Central memory CD8-positive, alpha-beta T cell (primary cell): ENCODE measurements at regions not wholly inside any gene's neighbourhood (a gene's known extent, or its start where the extent isn't known, plus 50 kb on each side); places are given as distances from the start of the nearest gene placed in this dataset.

Experiments
- ATAC-seq: fragments of 150-1000 bp; cut with Tn5 transposase; replicated peaks from 2 replicates; pipeline ENCODE4 v1.10.0; 2022; ENCODE audit warnings: mild to moderate bottlenecking, moderate FRiP score, moderate number of reproducible peaks; ENCODE audit not compliant: poor library complexity, severe bottlenecking; ENCODE audit errors: extremely low read depth
- DNase-seq, 2 donors: peaks; one replicate each; pipeline ENCODE4 v3.0.0; 2021; ENCODE audit warnings: low spot score in 2 of 2
- H3K27ac Mint-ChIP-seq: one replicate; pipeline ENCODE4 v1.8.0; 2022; ENCODE audit warnings: low read depth, mild to moderate bottlenecking, moderate library complexity, mixed read lengths
- H3K27me3 Mint-ChIP-seq: one replicate; pipeline ENCODE4 v1.8.0; 2022; ENCODE audit warnings: mixed read lengths
- H3K36me3 Mint-ChIP-seq: one replicate; pipeline ENCODE4 v1.8.0; 2022; ENCODE audit warnings: mild to moderate bottlenecking, moderate library complexity, mixed read lengths; ENCODE audit not compliant: insufficient read depth
- H3K4me1 Mint-ChIP-seq: one replicate; pipeline ENCODE4 v1.8.0; 2022; ENCODE audit warnings: mixed read lengths
- H3K4me3 Mint-ChIP-seq: one replicate; pipeline ENCODE4 v1.8.0; 2022; ENCODE audit warnings: mild to moderate bottlenecking, moderate library complexity, mixed read lengths
- H3K9me3 Mint-ChIP-seq: one replicate; pipeline ENCODE4 v1.8.0; 2022; ENCODE audit warnings: mixed read lengths

GRCh38 chr13:65921933-65922332, 1308.2 kb downstream of the PCDH9 start:
- H3K27ac Mint-ChIP-seq = no peak overlapping the region
- no peak overlapping the region for H3K4me3 Mint-ChIP-seq
- peaks cover 19% of the 10 kb centered on the region for H3K9me3 Mint-ChIP-seq
- no peaks in the 10 kb centered on the region for H3K27me3 Mint-ChIP-seq
- H3K36me3 Mint-ChIP-seq = no peaks in the 10 kb centered on the region
- no peak for DNase-seq
- no peak for ATAC-seq
- H3K4me1 Mint-ChIP-seq = no peaks in the 10 kb centered on the region

- Mint-ChIP-seq H3K9me3 (peaks cover 13% of the 10 kb centered on the region), H3K4me3 (no peak overlapping the region), H3K27ac (no peak overlapping the region), H3K36me3 (no peaks in the 10 kb centered on the region), H3K27me3 (no peaks in the 10 kb centered on the region), H3K4me1 (no peaks in the 10 kb centered on the region)
- ATAC-seq = no peak
- no peak for DNase-seq
Observed at GRCh38 chr13:65917731-65918130, 1312.4 kb downstream of the PCDH9 start.

- Mint-ChIP-seq H3K27ac (no peak overlapping the region), H3K9me3 (peaks cover 19% of the 10 kb centered on the region), H3K4me3 (no peak overlapping the region), H3K36me3 (no peaks in the 10 kb centered on the region), H3K27me3 (no peaks in the 10 kb centered on the region), H3K4me1 (no peaks in the 10 kb centered on the region)
- ATAC-seq = no peak
- no peak for DNase-seq
Observed at GRCh38 chr13:65915195-65915594, 1314.9 kb downstream of the PCDH9 start.

- Mint-ChIP-seq H3K27ac (no peak overlapping the region), H3K4me1 (no peaks in the 10 kb centered on the region), H3K27me3 (no peaks in the 10 kb centered on the region), H3K9me3 (peaks cover 19% of the 10 kb centered on the region), H3K4me3 (no peak overlapping the region), H3K36me3 (no peaks in the 10 kb centered on the region)
- no peak for DNase-seq
- no peak for ATAC-seq
Observed at GRCh38 chr13:65914716-65915115, 1315.4 kb downstream of the PCDH9 start.

- no peak overlapping the region for H3K4me3 Mint-ChIP-seq
- no peak for DNase-seq
Observed at GRCh38 chr13:65913173-65913572, 1317.0 kb downstream of the PCDH9 start.

GRCh38 chr13:65912516-65912915, 1317.6 kb downstream of the PCDH9 start:
- Mint-ChIP-seq H3K36me3 (no peaks in the 10 kb centered on the region), H3K27ac (no peak overlapping the region), H3K4me1 (no peaks in the 10 kb centered on the region), H3K9me3 (peaks cover 22% of the 10 kb centered on the region), H3K27me3 (no peaks in the 10 kb centered on the region), H3K4me3 (no peak overlapping the region)
- no peak for ATAC-seq
- DNase-seq = no peak

More at GRCh38 chr13:65913173-65913572, 1317.0 kb downstream of the PCDH9 start:
- Mint-ChIP-seq H3K36me3 (no peaks in the 10 kb centered on the region), H3K4me1 (no peaks in the 10 kb centered on the region), H3K27ac (no peak overlapping the region), H3K27me3 (no peaks in the 10 kb centered on the region), H3K9me3 (peaks cover 25% of the 10 kb centered on the region)
- ATAC-seq = no peak

- no peaks in the 10 kb centered on the region for H3K4me1 Mint-ChIP-seq
- no peak overlapping the region for H3K4me3 Mint-ChIP-seq
- no peak overlapping the region for H3K27ac Mint-ChIP-seq
- peaks cover 22% of the 10 kb centered on the region for H3K9me3 Mint-ChIP-seq
- no peaks in the 10 kb centered on the region for H3K36me3 Mint-ChIP-seq
- DNase-seq (no peak), ATAC-seq (no peak)
- no peaks in the 10 kb centered on the region for H3K27me3 Mint-ChIP-seq
Observed at GRCh38 chr13:65911546-65912193, 1318.5 kb downstream of the PCDH9 start.

- H3K27ac Mint-ChIP-seq = no peak overlapping the region
- DNase-seq = no peak
Observed at GRCh38 chr13:65909501-65909900, 1320.6 kb downstream of the PCDH9 start.

GRCh38 chr13:65907666-65908525, 1322.2 kb downstream of the PCDH9 start:
- DNase-seq = no peak
- Mint-ChIP-seq H3K27ac (no peak overlapping the region), H3K4me3 (no peak overlapping the region), H3K36me3 (no peaks in the 10 kb centered on the region), H3K27me3 (no peaks in the 10 kb centered on the region), H3K9me3 (peaks cover 22% of the 10 kb centered on the region), H3K4me1 (no peaks in the 10 kb centered on the region)
- ATAC-seq = no peak

More at GRCh38 chr13:65909501-65909900, 1320.6 kb downstream of the PCDH9 start:
- ATAC-seq = no peak
- Mint-ChIP-seq H3K4me1 (no peaks in the 10 kb centered on the region), H3K36me3 (no peaks in the 10 kb centered on the region), H3K9me3 (peaks cover 22% of the 10 kb centered on the region), H3K4me3 (no peak overlapping the region), H3K27me3 (no peaks in the 10 kb centered on the region)

GRCh38 chr13:65901723-65902122, 1328.4 kb downstream of the PCDH9 start:
- Mint-ChIP-seq H3K4me1 (no peaks in the 10 kb centered on the region), H3K27ac (no peak overlapping the region), H3K27me3 (no peaks in the 10 kb centered on the region), H3K4me3 (no peak overlapping the region), H3K9me3 (peaks cover 22% of the 10 kb centered on the region), H3K36me3 (no peaks in the 10 kb centered on the region)
- ATAC-seq (no peak), DNase-seq (no peak)

GRCh38 chr13:65894049-65894448, 1336.1 kb downstream of the PCDH9 start:
- DNase-seq (no peak), ATAC-seq (no peak)
- peaks cover 12% of the 10 kb centered on the region for H3K9me3 Mint-ChIP-seq
- no peaks in the 10 kb centered on the region for H3K27me3 Mint-ChIP-seq
- H3K27ac Mint-ChIP-seq = no peak overlapping the region
- H3K36me3 Mint-ChIP-seq = no peaks in the 10 kb centered on the region
- H3K4me1 Mint-ChIP-seq = no peaks in the 10 kb centered on the region
- no peak overlapping the region for H3K4me3 Mint-ChIP-seq

- DNase-seq = no peak
- peaks cover 5% of the 10 kb centered on the region for H3K9me3 Mint-ChIP-seq
Observed at GRCh38 chr13:65892859-65893258, 1337.3 kb downstream of the PCDH9 start.

GRCh38 chr13:65889368-65889767, 1340.8 kb downstream of the PCDH9 start:
- DNase-seq = no peak
- no peaks in the 10 kb centered on the region for H3K4me1 Mint-ChIP-seq
- ATAC-seq = no peak
- peaks cover 7% of the 10 kb centered on the region for H3K9me3 Mint-ChIP-seq
- H3K27ac Mint-ChIP-seq = no peak overlapping the region
- H3K36me3 Mint-ChIP-seq = no peaks in the 10 kb centered on the region
- H3K27me3 Mint-ChIP-seq = no peaks in the 10 kb centered on the region
- H3K4me3 Mint-ChIP-seq = no peak overlapping the region

More at GRCh38 chr13:65892859-65893258, 1337.3 kb downstream of the PCDH9 start:
- Mint-ChIP-seq H3K4me1 (no peaks in the 10 kb centered on the region), H3K27me3 (no peaks in the 10 kb centered on the region), H3K4me3 (no peak overlapping the region), H3K27ac (no peak overlapping the region), H3K36me3 (no peaks in the 10 kb centered on the region)
- ATAC-seq = no peak
